Stimulated activated CD4-positive, alpha-beta T cell treated with anti-CD3 and anti-CD28 coated beads, Interleukin-4, amount 100 ng/mL, for 48 hours (primary cell): ENCODE measurements at regions not wholly inside any gene's neighbourhood (a gene's known extent, or its start where the extent isn't known, plus 50 kb on each side); places are given as distances from the start of the nearest gene placed in this dataset.

Source experiments
- DNase-seq, 2 donors: peaks; one replicate each; pipeline ENCODE4 v3.0.0-alpha.2; 2020; ENCODE audit warnings: low read depth in 2 of 2

- no peak for DNase-seq
Measured at GRCh38 chr1:55585402-55585792, 370.2 kb upstream of the USP24 start.

GRCh38 chr1:55584526-55585401 is 369.6 kb upstream of the USP24 start:
- no peak for DNase-seq

- no peak for DNase-seq
Measured at GRCh38 chr1:55582084-55582483, 366.9 kb upstream of the USP24 start.

- no peak for DNase-seq
Measured at GRCh38 chr1:55580845-55581332, 365.7 kb upstream of the USP24 start.

- no peak for DNase-seq
Measured at GRCh38 chr1:55579332-55580001, 364.3 kb upstream of the USP24 start.

GRCh38 chr1:55578646-55579045 is 363.5 kb upstream of the USP24 start:
- no peak for DNase-seq

- no peak for DNase-seq
Measured at GRCh38 chr1:55575571-55576279, 360.6 kb upstream of the USP24 start.

- no peak for DNase-seq
Measured at GRCh38 chr1:55574691-55575225, 359.6 kb upstream of the USP24 start.

GRCh38 chr1:55572878-55573734 is 357.9 kb upstream of the USP24 start:
- DNase-seq = no peak

- DNase-seq = no peak
Measured at GRCh38 chr1:55571767-55572166, 356.6 kb upstream of the USP24 start.

GRCh38 chr1:55569417-55569816 is 354.3 kb upstream of the USP24 start:
- no peak for DNase-seq

- DNase-seq = no peak
Measured at GRCh38 chr1:55568732-55569131, 353.6 kb upstream of the USP24 start.

GRCh38 chr1:55560266-55560665 is 345.1 kb upstream of the USP24 start:
- no peak for DNase-seq

- DNase-seq = no peak
Measured at GRCh38 chr1:55559842-55560241, 344.7 kb upstream of the USP24 start.

GRCh38 chr1:55559161-55559611 is 344.0 kb upstream of the USP24 start:
- no peak for DNase-seq

GRCh38 chr1:55558515-55558914 is 343.4 kb upstream of the USP24 start:
- no peak for DNase-seq

GRCh38 chr1:55555956-55556725 is 341.0 kb upstream of the USP24 start:
- no peak for DNase-seq

GRCh38 chr1:55554611-55555010 is 339.4 kb upstream of the USP24 start:
- DNase-seq = no peak

GRCh38 chr1:55552636-55553035 is 337.5 kb upstream of the USP24 start:
- DNase-seq = no peak

- DNase-seq = no peak
Measured at GRCh38 chr1:55547405-55547804, 332.2 kb upstream of the USP24 start.
